Suppressor macrophage treated with lipopolysaccharide for 4 hours (primary cell): ENCODE measurements at regions not wholly inside any gene's neighbourhood (a gene's known extent, or its start where the extent isn't known, plus 50 kb on each side); places are given as distances from the start of the nearest gene placed in this dataset.

Experiments
- DNase-seq: peaks from one replicate; pipeline ENCODE4 v3.0.0-alpha.2; 2020

GRCh38 chr4:130563185-130563888, 1467.4 kb downstream of the C4orf33 start:
- DNase-seq: no peak

- DNase-seq: no peak
These were observed 1468.0 kb downstream of the C4orf33 start for GRCh38 chr4:130563889-130564418.

- DNase-seq: no peak
These were observed 1472.8 kb downstream of the C4orf33 start for GRCh38 chr4:130568746-130569145.

GRCh38 chr4:130573742-130574141, 1477.8 kb downstream of the C4orf33 start:
- DNase-seq: no peak

- DNase-seq: no peak
These were observed 1478.3 kb downstream of the C4orf33 start for GRCh38 chr4:130574215-130574614.

GRCh38 chr4:130576218-130576617, 1480.3 kb downstream of the C4orf33 start:
- DNase-seq: no peak

- no peak for DNase-seq
These were observed 1495.1 kb downstream of the C4orf33 start for GRCh38 chr4:130591091-130591490.

- no peak for DNase-seq
These were observed 1504.8 kb downstream of the C4orf33 start for GRCh38 chr4:130600706-130601105.

- DNase-seq: no peak
These were observed 1507.1 kb downstream of the C4orf33 start for GRCh38 chr4:130603043-130603442.

GRCh38 chr4:130608121-130608520, 1512.2 kb downstream of the C4orf33 start:
- no peak for DNase-seq

GRCh38 chr4:130628531-130628930, 1532.6 kb downstream of the C4orf33 start:
- no peak for DNase-seq

- no peak for DNase-seq
These were observed 1537.0 kb downstream of the C4orf33 start for GRCh38 chr4:130632731-130633604.

GRCh38 chr4:130636486-130636885, 1540.5 kb downstream of the C4orf33 start:
- no peak for DNase-seq

GRCh38 chr4:130640592-130640991, 1544.6 kb downstream of the C4orf33 start:
- no peak for DNase-seq

- DNase-seq: no peak
These were observed 1550.9 kb downstream of the C4orf33 start for GRCh38 chr4:130646886-130647285.

- no peak for DNase-seq
These were observed 1552.6 kb downstream of the C4orf33 start for GRCh38 chr4:130648570-130648969.

GRCh38 chr4:130653842-130654241, 1557.9 kb downstream of the C4orf33 start:
- DNase-seq: no peak

- no peak for DNase-seq
These were observed 1563.4 kb downstream of the C4orf33 start for GRCh38 chr4:130659320-130659719.

- no peak for DNase-seq
These were observed 1572.9 kb downstream of the C4orf33 start for GRCh38 chr4:130668859-130669258.

GRCh38 chr4:130675266-130675665, 1579.3 kb downstream of the C4orf33 start:
- no peak for DNase-seq

GRCh38 chr4:130689181-130689580, 1593.2 kb downstream of the C4orf33 start:
- DNase-seq: no peak

GRCh38 chr4:130698251-130698650, 1602.3 kb downstream of the C4orf33 start:
- DNase-seq: no peak

- no peak for DNase-seq
These were observed 1603.1 kb downstream of the C4orf33 start for GRCh38 chr4:130699004-130699403.
